B cell (primary cell): ENCODE measurements at regions not wholly inside any gene's neighbourhood (a gene's known extent, or its start where the extent isn't known, plus 50 kb on each side); places are given as distances from the start of the nearest gene placed in this dataset.

Experiments
- ATAC-seq: fragments of 200-7000 bp; cut with Tn5 transposase; one replicate; pipeline ENCODE4 v1.10.0; 2021; ENCODE audit warnings: low read depth, mild to moderate bottlenecking, moderate number of reproducible peaks, moderate library complexity
- CTCF ChIA-PET: fragments of 350-600 bp; sonication (Branson Sonifier 250); formaldehyde crosslinking; loops from one replicate; lab custom pipeline; 2021; ENCODE audit warnings: antibody characterized with exemption, inconsistent platforms; lab: Charles Lee
- POLR2A ChIA-PET: fragments of 350-600 bp; sonication (Branson Sonifier 250); formaldehyde crosslinking; loops from one replicate; lab custom pipeline; 2021; ENCODE audit warnings: antibody characterized with exemption; lab: Charles Lee
- DNase-seq: peaks from one replicate; pipeline ENCODE4 v3.0.0; 2013
- H2AFZ ChIP-seq: 2 replicates; pipeline ENCODE4 v1.6.1; 2012; ENCODE audit warnings: mild to moderate bottlenecking, low read depth, low read length; ENCODE audit not compliant: insufficient read depth, poor library complexity, severe bottlenecking
- H3K27ac ChIP-seq, 2 donors: 1 replicate in 1 of 2; 2 replicates in 1 of 2; pipeline ENCODE4 v1.5.1; 2012 to 2013; ENCODE audit warnings: low read length in 2 of 2, mild to moderate bottlenecking in 2 of 2, moderate library complexity in 1 of 2
- H3K27me3 ChIP-seq, 4 experiments: fragments of 200-600 bp in 1 of 4; sonication (generic) in 1 of 4; replicated peaks in 1 of 4; 1 replicate in 2 of 4; 2 replicates in 2 of 4; pipeline versions ENCODE4 v1.6.1 to v1.7.0; 2013 to 2016; ENCODE audit warnings: low read length in 3 of 4, mild to moderate bottlenecking in 2 of 4, mixed read lengths in 1 of 4, moderate library complexity in 1 of 4; ENCODE audit not compliant: insufficient read depth in 4 of 4, control insufficient read depth in 3 of 4; ENCODE audit errors: control extremely low read depth in 1 of 4
- H3K36me3 ChIP-seq, 2 experiments: replicated peaks in 1 of 2; 1 replicate in 1 of 2; 2 replicates in 1 of 2; pipeline versions ENCODE4 v1.6.1 to v1.7.1; 2013; ENCODE audit warnings: low read length in 1 of 2; ENCODE audit not compliant: insufficient read depth in 2 of 2, control insufficient read depth in 1 of 2; ENCODE audit errors: control extremely low read depth in 1 of 2, extremely low read depth in 1 of 2
- H3K4me1 ChIP-seq, 2 donors: fragments of 200-600 bp in 1 of 2; sonication (generic) in 1 of 2; 1 replicate in 1 of 2; 2 replicates in 1 of 2; pipeline versions ENCODE4 v1.5.1 to v1.6.1; 2013 to 2017; ENCODE audit warnings: low read length in 2 of 2; ENCODE audit not compliant: control insufficient read depth in 2 of 2, insufficient read depth in 2 of 2
- H3K4me2 ChIP-seq: replicated peaks from 2 replicates; pipeline ENCODE3; 2012; ENCODE audit warnings: mild to moderate bottlenecking, low read depth, low read length; ENCODE audit not compliant: poor library complexity, severe bottlenecking
- H3K4me3 ChIP-seq, 5 experiments: fragments of 200-600 bp in 1 of 5; sonication (generic) in 1 of 5; 1 replicate in 3 of 5; 2 replicates in 2 of 5; pipeline versions ENCODE4 v1.5.1 to v1.7.0; 2011 to 2016; ENCODE audit warnings: low read length in 4 of 5, mild to moderate bottlenecking in 4 of 5, low read depth in 2 of 5, control low read depth in 1 of 5, moderate library complexity in 1 of 5; ENCODE audit not compliant: insufficient read depth in 1 of 5; ENCODE audit errors: control extremely low read depth in 1 of 5, extremely low read depth in 1 of 5
- H3K79me2 ChIP-seq: fragments of 200-600 bp; sonication (generic); one replicate; pipeline ENCODE4 v1.6.0; 2016; ENCODE audit warnings: low read length; ENCODE audit not compliant: control insufficient read depth, insufficient read depth
- H3K9ac ChIP-seq: fragments of 200-600 bp; sonication (generic); 2 replicates; pipeline ENCODE4 v1.6.1; 2017; ENCODE audit warnings: mild to moderate bottlenecking, low read length, moderate library complexity
- H3K9me3 ChIP-seq, 3 donors: one replicate each; pipeline versions ENCODE4 v1.6.1 to v1.7.1; 2013; ENCODE audit warnings: low read length in 2 of 3; ENCODE audit not compliant: control insufficient read depth in 2 of 3, insufficient read depth in 1 of 3; ENCODE audit errors: control extremely low read depth in 1 of 3
- H4K20me1 ChIP-seq: 2 replicates; pipeline ENCODE4 v1.6.0; 2012; ENCODE audit warnings: mild to moderate bottlenecking, low read length; ENCODE audit not compliant: insufficient read depth, control insufficient read depth, poor library complexity, severe bottlenecking
- H3K27ac Mint-ChIP-seq: one replicate; pipeline ENCODE4 v1.8.0; 2021; ENCODE audit warnings: mixed read lengths
- H3K27me3 Mint-ChIP-seq: one replicate; pipeline ENCODE4 v1.8.0; 2021; ENCODE audit warnings: mixed read lengths
- H3K4me1 Mint-ChIP-seq: one replicate; pipeline ENCODE4 v1.8.0; 2021; ENCODE audit warnings: mixed read lengths
- H3K4me3 Mint-ChIP-seq: one replicate; pipeline ENCODE4 v1.8.0; 2021; ENCODE audit warnings: mixed read lengths
- H3K9me3 Mint-ChIP-seq: one replicate; pipeline ENCODE4 v1.8.0; 2022; ENCODE audit warnings: mixed read lengths; ENCODE audit not compliant: insufficient read depth
- CTCF ChIP-seq: fragments of 200-600 bp; IDR thresholded peaks from one replicate; pipeline ENCODE4 v1.8.0; 2022; ENCODE audit warnings: antibody characterized with exemption, mild to moderate bottlenecking
- EZH2 ChIP-seq: IDR thresholded peaks from 2 replicates; pipeline ENCODE4 v1.6.1; 2012; ENCODE audit warnings: borderline replicate concordance, low read depth, mild to moderate bottlenecking, moderate library complexity, low read length; ENCODE audit not compliant: insufficient read depth, poor library complexity, severe bottlenecking
- WGBS: methylation state at CpG from one replicate; pipeline ENCODE4 v1.1.5; 2013; ENCODE audit warnings: missing lambda C conversion rate; ENCODE audit not compliant: insufficient coverage; 5-methylcytosine and 5-hydroxymethylcytosine counted together
- intact Hi-C: fragments of 100-400 bp; cut with micrococcal nuclease; formaldehyde crosslinking; loops from one replicate; pipeline ENCODE4 v1.10.0; 2022

- Histone ChIP-seq H3K27me3 (no peaks in the 10 kb centered on the region), H3K27ac (no peak overlapping the region), H3K36me3 (peaks cover 0 to 16% of the 10 kb centered on the region in 2 experiments), H3K79me2 (no peaks in the 10 kb centered on the region), H3K4me2 (no peak overlapping the region), H3K4me1 (peaks cover 12 to 15% of the 10 kb centered on the region in 2 donors), H4K20me1 (no peaks in the 10 kb centered on the region), H3K9ac (no peak overlapping the region), H2AFZ (no peak overlapping the region), H3K9me3 (no peaks in the 10 kb centered on the region), H3K4me3 (no peak overlapping the region)
- ChIA-PET POLR2A (no interaction called here), CTCF (no interaction called here)
- H3K9me3 Mint-ChIP-seq = no peaks in the 10 kb centered on the region
- no peak overlapping the region for H3K27ac Mint-ChIP-seq
- H3K4me1 Mint-ChIP-seq = peaks cover 9% of the 10 kb centered on the region
- intact Hi-C loops = no loop called here
- TF ChIP-seq EZH2 (no peak), CTCF (no peak)
- H3K27me3 Mint-ChIP-seq = no peaks in the 10 kb centered on the region
- 93% methylated on average over 4 of the region's 4 CpGs for WGBS
- ATAC-seq (no peak), DNase-seq (no peak)
- no peak overlapping the region for H3K4me3 Mint-ChIP-seq
Observed at GRCh38 chr14:65242732-65243134, 140.4 kb upstream of the MAX start.

GRCh38 chr14:65243766-65244442 lies 141.6 kb upstream of the MAX start:
- ChIA-PET CTCF (no interaction called here), POLR2A (interaction anchor here (0.6 to 1.0 kb wide), 2 partner anchors 21 to 37 kb away, joined by 3 read pairs; no protein-coding TSS in a partner anchor)
- Histone ChIP-seq H3K27me3 (no peaks in the 10 kb centered on the region), H3K4me2 (peak overlapping the region; percentile 20), H3K79me2 (no peaks in the 10 kb centered on the region), H3K4me3 (no peak overlapping the region), H3K36me3 (peaks cover 0 to 16% of the 10 kb centered on the region in 2 experiments), H3K9ac (no peak overlapping the region), H4K20me1 (no peaks in the 10 kb centered on the region), H3K9me3 (peaks cover 0 to 1% (median 0%) of the 10 kb centered on the region in 3 donors), H2AFZ (peak overlapping the region; percentile 59), H3K27ac (no peak overlapping the region), H3K4me1 (peaks cover 12 to 15% of the 10 kb centered on the region in 2 donors)
- H3K4me3 Mint-ChIP-seq = no peak overlapping the region
- DNase-seq (no peak), ATAC-seq (peak; percentile 36)
- no peak for TF ChIP-seq EZH2
- TF ChIP-seq CTCF = no peak
- 71% methylated on average over 7 of the region's 7 CpGs for WGBS
- peaks cover 9% of the 10 kb centered on the region for H3K4me1 Mint-ChIP-seq
- H3K27me3 Mint-ChIP-seq = no peaks in the 10 kb centered on the region
- intact Hi-C loops = no loop called here
- no peaks in the 10 kb centered on the region for H3K9me3 Mint-ChIP-seq
- no peak overlapping the region for H3K27ac Mint-ChIP-seq
